Stimulated activated CD8-positive, alpha-beta memory T cell treated with anti-CD3 and anti-CD28 coated beads, Interleukin-4, amount 100 ng/mL, for 48 hours (primary cell): ENCODE measurements at regions not wholly inside any gene's neighbourhood (a gene's known extent, or its start where the extent isn't known, plus 50 kb on each side); places are given as distances from the start of the nearest gene placed in this dataset.

Source experiments
- DNase-seq: peaks from one replicate; pipeline ENCODE4 v3.0.0-alpha.2; 2020

DNA sequence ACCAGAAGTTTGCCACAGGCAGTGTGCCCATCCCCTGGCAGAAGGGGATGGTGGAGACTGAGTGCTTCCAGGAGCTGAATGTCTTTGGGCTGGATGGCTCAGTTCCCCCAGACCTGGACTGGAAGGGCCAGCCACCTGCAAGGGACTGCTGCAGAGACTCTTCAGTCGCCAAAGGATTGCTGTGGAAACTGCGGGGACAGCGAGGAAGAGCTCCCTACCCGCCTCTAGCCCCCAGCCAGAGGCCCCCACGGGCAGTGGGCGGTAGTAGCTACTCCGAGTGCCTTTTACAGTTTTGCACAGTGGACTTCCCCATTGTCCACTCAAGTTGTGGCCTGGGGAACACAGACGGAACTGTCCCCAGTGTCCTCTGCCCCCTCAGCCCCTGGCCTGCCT lies 138.5 kb downstream of the ZDHHC20 start:
- no peak for DNase-seq

DNA sequence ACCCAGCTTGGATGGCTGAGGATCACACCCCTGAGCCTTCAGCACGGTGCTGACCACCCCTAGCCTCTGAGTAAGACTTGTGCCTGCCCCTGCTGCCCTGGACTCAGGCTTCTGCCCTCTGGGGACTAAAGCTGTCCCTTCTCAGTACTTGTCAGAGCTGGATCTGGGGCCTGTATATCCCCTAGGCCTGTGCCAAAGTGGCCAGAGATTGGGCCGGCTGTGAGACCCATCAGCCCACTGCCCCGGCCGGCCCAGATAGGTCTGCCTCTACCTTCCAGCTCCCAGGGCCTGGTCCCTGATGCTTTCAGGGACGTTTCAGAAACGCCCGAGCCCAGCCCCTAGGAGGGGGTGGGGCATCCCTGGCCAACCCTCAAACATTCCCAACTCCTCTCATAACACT lies 137.8 kb downstream of the ZDHHC20 start:
- DNase-seq, result no peak

DNA sequence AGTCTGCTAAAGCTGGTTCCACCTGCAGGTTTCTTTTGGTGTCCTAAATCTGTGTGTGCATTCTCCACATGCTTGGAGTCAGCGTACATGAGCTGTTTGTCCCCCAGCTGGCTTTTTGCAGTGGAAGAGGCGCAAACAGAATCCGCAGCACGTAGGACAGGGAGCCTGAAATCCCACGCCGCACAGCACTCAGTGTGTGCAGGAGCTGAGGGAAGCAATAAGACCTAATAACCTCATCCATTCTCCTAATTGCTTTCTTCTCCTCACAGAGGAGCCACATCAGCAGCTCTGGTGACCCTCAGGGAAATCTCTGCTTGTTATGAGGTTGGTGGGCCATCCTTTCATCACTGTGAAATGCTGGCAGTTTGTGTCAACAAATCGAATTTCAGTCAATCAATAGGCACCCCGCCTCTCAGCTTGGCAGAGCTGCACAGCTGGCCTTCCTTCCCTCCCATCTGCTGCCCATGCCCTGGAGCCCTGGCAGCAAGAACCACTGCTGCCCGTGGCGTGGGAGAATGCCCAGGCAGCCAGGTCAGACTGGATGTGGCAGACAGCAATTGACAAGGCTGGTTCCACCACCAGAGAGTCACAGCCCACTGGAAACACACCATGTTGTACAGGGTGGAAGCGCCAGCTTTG lies 136.7 kb downstream of the ZDHHC20 start:
- no peak for DNase-seq
